ENCODE measurements at regions not wholly inside any gene's neighbourhood (a gene's known extent, or its start where the extent isn't known, plus 50 kb on each side); places are given as distances from the start of the nearest gene placed in this dataset.
"Not testable (repeated sequence)": the region's sequence is repeated elsewhere in the genome, so short reads cannot be mapped to it uniquely, and the experiment has no call there.

DNA sequence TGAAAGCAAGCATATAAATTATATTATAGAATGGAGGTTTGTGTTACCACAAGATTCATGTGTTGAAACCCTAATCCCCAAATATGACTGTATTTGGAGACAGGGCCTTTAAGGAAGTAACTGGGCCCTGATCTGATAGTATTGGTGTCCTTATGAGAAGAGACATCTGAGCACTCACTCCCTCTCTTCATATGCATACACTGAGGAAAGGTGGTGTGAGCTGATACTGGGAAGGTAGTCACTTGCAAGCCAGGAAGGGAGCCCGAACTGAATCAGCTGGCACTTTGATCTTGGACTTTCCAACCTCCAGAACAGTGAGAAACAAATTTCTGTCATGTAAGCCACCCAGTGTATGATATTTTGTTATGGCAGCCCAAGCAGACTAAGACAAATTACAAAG is 66.9 kb upstream of the RHOBTB1 start:
- DNase-seq (ENCODE audit: low read depth, low spot score): no peak

DNA sequence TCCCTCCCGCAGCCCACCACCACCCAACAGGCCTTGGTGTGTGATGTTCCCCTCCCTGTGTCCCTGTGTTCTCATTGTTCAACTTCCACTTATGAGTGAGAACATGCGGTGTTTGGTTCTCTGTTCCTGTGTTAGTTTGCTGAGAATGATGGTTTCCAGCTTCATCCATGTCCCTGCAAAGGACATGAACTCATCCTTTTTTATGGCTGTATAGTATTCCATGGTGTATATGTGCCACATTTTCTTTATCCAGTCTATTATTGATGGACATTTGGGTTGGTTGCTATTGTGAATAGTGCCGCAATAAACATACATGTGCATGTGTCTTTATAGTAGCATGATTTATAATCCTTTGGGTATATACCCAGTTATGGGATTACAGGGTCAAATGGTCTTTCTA is 59.1 kb upstream of the RHOBTB1 start:
- DNase-seq (ENCODE audit: low read depth, low spot score): not testable (repeated sequence)

DNA sequence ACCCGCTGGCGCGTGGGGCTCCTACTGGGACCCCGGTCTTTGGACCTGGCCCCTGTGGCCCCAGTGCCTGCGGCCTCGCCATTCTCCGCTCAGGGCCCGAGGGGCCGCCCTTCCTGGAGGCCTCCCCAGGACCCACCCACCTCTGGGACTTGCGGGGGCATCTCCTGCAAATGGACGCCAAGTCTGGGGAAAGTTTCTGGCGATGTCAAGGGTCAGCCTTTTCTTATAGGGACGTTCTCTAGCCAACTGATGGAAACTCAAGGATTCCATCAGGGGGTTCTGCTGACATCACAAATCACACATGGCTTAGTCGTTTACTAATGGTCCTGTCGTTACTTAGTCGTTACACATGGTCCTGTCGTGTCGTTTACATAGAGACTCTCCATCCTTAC is 57.7 kb upstream of the RHOBTB1 start:
- DNase-seq (ENCODE audit: low read depth, low spot score): no peak

DNA sequence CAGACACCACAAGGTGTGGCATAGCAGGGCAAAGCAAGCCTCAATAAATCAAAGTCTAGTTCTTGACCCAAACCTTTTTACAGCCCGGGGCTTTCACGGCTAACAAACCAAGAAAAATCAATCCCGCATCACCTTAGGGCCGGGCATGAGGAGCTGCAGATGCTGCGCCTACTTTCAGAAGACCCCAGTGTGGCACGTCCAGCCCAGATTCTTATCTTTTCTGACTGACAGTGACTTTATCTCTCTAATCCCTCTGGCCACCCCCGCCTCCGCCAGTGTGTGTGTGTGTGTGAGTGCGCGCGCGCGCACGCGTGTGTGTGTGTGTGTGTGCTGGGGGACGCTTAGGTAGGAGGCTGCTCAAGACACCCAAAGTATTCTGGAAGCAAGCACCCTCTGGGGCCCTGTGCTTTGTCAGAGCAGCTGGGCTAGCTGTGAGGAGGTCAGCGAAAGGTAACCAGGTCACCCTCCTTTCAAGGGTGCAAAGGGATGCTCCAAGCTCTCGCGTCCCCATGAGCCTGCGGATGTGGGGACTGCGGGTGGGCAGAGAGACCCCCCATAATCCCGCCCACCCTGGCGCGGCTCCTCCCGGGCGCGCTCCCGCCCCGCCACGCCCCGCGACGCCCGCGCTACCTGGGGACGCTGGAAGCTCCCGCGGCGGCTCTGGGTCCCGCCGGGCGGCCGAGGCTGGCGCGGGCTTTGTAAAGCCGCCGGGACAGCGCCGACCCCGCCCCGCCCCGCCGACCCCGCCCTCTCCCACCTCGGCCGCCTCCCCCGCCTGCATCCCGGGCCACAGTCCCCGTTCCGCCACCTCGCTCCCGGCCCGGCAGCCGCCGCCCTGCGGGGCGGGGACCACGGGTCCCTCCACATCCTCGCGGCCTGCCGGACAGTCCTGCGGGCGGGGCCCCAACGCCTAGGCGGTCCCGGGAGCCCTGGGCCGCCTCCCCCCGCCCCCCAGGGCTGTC is 57.1 kb upstream of the RHOBTB1 start:
- DNase-seq (ENCODE audit: low read depth, low spot score): no peak

DNA sequence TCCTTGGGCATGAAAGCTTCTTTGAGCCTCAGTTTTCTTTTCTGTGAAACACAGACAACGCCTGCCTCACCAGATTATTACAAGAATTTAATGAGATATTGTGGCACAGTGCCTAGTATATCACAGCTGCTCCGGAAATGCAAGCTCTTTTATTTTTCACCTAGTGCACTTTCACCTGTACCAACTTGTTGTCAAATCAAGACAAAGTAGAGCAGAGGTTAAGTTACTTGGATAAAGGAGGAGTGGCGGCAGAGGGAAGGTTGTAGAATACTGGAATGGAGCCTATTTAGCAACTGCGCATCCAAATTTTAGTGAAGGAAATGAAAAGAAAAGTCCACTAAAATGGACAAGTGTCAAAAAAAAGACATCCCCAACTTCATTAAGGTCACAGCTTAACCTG is 54.9 kb upstream of the RHOBTB1 start:
- DNase-seq (ENCODE audit: low read depth, low spot score): no peak

DNA sequence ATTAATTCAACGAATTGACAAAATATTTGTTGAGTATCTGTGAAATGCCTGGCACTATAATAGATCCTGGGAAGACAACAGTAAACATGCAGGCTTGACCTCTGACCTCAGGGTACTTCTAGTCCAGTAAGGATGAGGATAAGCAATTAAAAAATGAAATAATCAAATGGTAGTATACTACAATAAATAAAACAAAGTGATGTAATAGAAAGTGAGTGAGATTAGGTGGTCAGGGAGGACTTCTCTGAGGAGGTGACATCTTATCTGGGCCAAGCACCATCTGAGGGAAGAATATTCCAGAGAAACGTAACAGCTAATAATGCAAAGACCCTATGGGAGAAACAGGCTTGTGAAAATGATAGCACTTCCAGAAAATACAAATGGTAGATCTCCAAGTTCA is 50.1 kb upstream of the RHOBTB1 start:
- no peak for DNase-seq (ENCODE audit: low read depth, low spot score)
